Right lung (tissue), 2 donors: ENCODE measurements at regions not wholly inside any gene's neighbourhood (a gene's known extent, or its start where the extent isn't known, plus 50 kb on each side); places are given as distances from the start of the nearest gene placed in this dataset.
A peak's percentile ranks its signal among the peaks of the same experiment; 100 is the strongest.
"Not testable (repeated sequence)": the region's sequence is repeated elsewhere in the genome, so short reads cannot be mapped to it uniquely, and the experiment has no call there.

Source experiments
- DNase-seq, 2 donors: peaks; one replicate each; pipeline ENCODE4 v3.0.0-alpha.2; 2013

GRCh38 chr10:6984971-6985370 is 404.9 kb upstream of the PRKCQ start:
- no peak for DNase-seq

GRCh38 chr10:6984016-6984415 is 403.9 kb upstream of the PRKCQ start:
- DNase-seq, result not testable (repeated sequence)

- no peak for DNase-seq
Observed at GRCh38 chr10:6980353-6980752, 400.3 kb upstream of the PRKCQ start.

- no peak for DNase-seq
Observed at GRCh38 chr10:6979371-6979770, 399.3 kb upstream of the PRKCQ start.

GRCh38 chr10:6978187-6978627 is 398.1 kb upstream of the PRKCQ start:
- no peak for DNase-seq

- no peak for DNase-seq
Observed at GRCh38 chr10:6977398-6978186, 397.5 kb upstream of the PRKCQ start.

GRCh38 chr10:6973899-6974298 is 393.8 kb upstream of the PRKCQ start:
- DNase-seq, result no peak

- no peak for DNase-seq
Observed at GRCh38 chr10:6972226-6972625, 392.1 kb upstream of the PRKCQ start.

- no peak for DNase-seq
Observed at GRCh38 chr10:6969659-6970058, 389.6 kb upstream of the PRKCQ start.

- DNase-seq, result no peak
Observed at GRCh38 chr10:6964543-6964942, 384.5 kb upstream of the PRKCQ start.

GRCh38 chr10:6962576-6962975 is 382.5 kb upstream of the PRKCQ start:
- DNase-seq, result no peak

GRCh38 chr10:6958711-6959110 is 378.6 kb upstream of the PRKCQ start:
- DNase-seq, result no peak

- DNase-seq, result no peak
Observed at GRCh38 chr10:6958254-6958653, 378.2 kb upstream of the PRKCQ start.

- no peak for DNase-seq
Observed at GRCh38 chr10:6957851-6958250, 377.8 kb upstream of the PRKCQ start.

GRCh38 chr10:6956562-6956961 is 376.5 kb upstream of the PRKCQ start:
- no peak for DNase-seq

- peak; percentile 41 to 44 for DNase-seq
Observed at GRCh38 chr10:6953271-6953801, 373.3 kb upstream of the PRKCQ start.

GRCh38 chr10:6951732-6952131 is 371.7 kb upstream of the PRKCQ start:
- DNase-seq, result no peak

- no peak for DNase-seq
Observed at GRCh38 chr10:6950133-6950532, 370.1 kb upstream of the PRKCQ start.

- DNase-seq, result no peak
Observed at GRCh38 chr10:6944436-6944835, 364.4 kb upstream of the PRKCQ start.

- no peak for DNase-seq
Observed at GRCh38 chr10:6938384-6938783, 358.3 kb upstream of the PRKCQ start.

GRCh38 chr10:6936931-6937330 is 356.9 kb upstream of the PRKCQ start:
- no peak for DNase-seq

GRCh38 chr10:6929148-6929830 is 349.2 kb upstream of the PRKCQ start:
- DNase-seq, result no peak

- DNase-seq, result no peak
Observed at GRCh38 chr10:6928586-6928985, 348.5 kb upstream of the PRKCQ start.
